ENCODE measurements at regions not wholly inside any gene's neighbourhood (a gene's known extent, or its start where the extent isn't known, plus 50 kb on each side); places are given as distances from the start of the nearest gene placed in this dataset.

- Histone ChIP-seq H3K36me3 (replicated peaks in 1 of 2; ENCODE audit: control insufficient read depth in 1 of 2, insufficient read depth in 2 of 2, low read length in 2 of 2) (no peaks in the 10 kb centered on the region), H3K4me1 (ENCODE audit: insufficient read depth, low read length) (no peaks in the 10 kb centered on the region), H3K79me2 (ENCODE audit: insufficient read depth, low read length) (no peaks in the 10 kb centered on the region), H2AFZ (ENCODE audit: low read length) (no peak overlapping the region), H3K27ac (ENCODE audit: extremely low read length, insufficient read depth, low read length) (no peak overlapping the region), H3K9ac (ENCODE audit: insufficient read depth, low read depth, low read length) (no peak overlapping the region), H3K4me2 (ENCODE audit: low read depth, low read length) (no peak overlapping the region), H3K4me3 (replicated peaks in 1 of 3; ENCODE audit: insufficient read depth in 1 of 3, low read depth in 2 of 3, low read length in 3 of 3) (no peak overlapping the region), H3K27me3 (ENCODE audit: control insufficient read depth in 1 of 2, insufficient read depth in 2 of 2, low read length in 2 of 2) (no peaks in the 10 kb centered on the region; a peak in 1 of 5 replicates), H3K9me3 (ENCODE audit: low read length) (no peaks in the 10 kb centered on the region), H4K20me1 (ENCODE audit: insufficient read depth, low read length) (no peaks in the 10 kb centered on the region)
- no peak for TF ChIP-seq HINFP (CRISPR knock-in tag; IDR thresholded peaks at IDR 0.05; ENCODE audit: low read depth)
- 0 out of 2 replicates have a peak, but pooled peaks have one; percentile 21 for TF ChIP-seq CTCF (CRISPR knock-in tag; IDR thresholded peaks at IDR 0.05)
- DNase-seq (ENCODE audit: low spot score) (no peak), FAIRE-seq (no peak), ATAC-seq (peak; percentile 33; the same call in 2 of the 3 replicates)
- ChIA-PET POLR2A (no interaction called here), CTCF (ENCODE audit: low intra/inter-chr PET ratio, low total read pairs) (no interaction called here)
- BruUV-seq (replicated peaks) = no TSS peak
- WGBS (ENCODE audit: low lambda C conversion rate) = 23% methylated on average over 7 of the region's 7 CpGs
- in situ Hi-C loops (cut with HindIII; ENCODE audit: extremely low pct_ligation_motif_present, low pct_unique_long_range_greater_than_20kb) (no loop called here), intact Hi-C loops (cut with micrococcal nuclease; ENCODE audit: unreplicated experiment) (no loop called here)
Observed at GRCh38 chr7:142485617-142486226, 227.9 kb upstream of the PRSS58 start.

GRCh38 chr7:142483659-142484317, 225.9 kb upstream of the PRSS58 start:
- ATAC-seq = no peak
- H2AFZ ChIP-seq (ENCODE audit: low read length) = no peak overlapping the region
- no peak overlapping the region for H3K4me3 ChIP-seq (replicated peaks in 1 of 3; ENCODE audit: insufficient read depth in 1 of 3, low read depth in 2 of 3, low read length in 3 of 3)
- no peaks in the 10 kb centered on the region for H3K9me3 ChIP-seq (ENCODE audit: low read length)
- DNase-seq (ENCODE audit: low spot score) = no peak
- H3K4me2 ChIP-seq (ENCODE audit: low read depth, low read length) = no peak overlapping the region
- intact Hi-C loops (cut with micrococcal nuclease; ENCODE audit: unreplicated experiment) (loop anchor here (1.0 kb wide), 1 partner anchor 98 kb away; no protein-coding TSS in a partner anchor), in situ Hi-C loops (cut with HindIII; ENCODE audit: extremely low pct_ligation_motif_present, low pct_unique_long_range_greater_than_20kb) (no loop called here)
- H3K4me1 ChIP-seq (ENCODE audit: insufficient read depth, low read length) = no peaks in the 10 kb centered on the region
- no peak for TF ChIP-seq PAF1 (CRISPR knock-in tag; IDR thresholded peaks at IDR 0.05)
- FAIRE-seq = no peak
- no peak overlapping the region for H3K9ac ChIP-seq (ENCODE audit: insufficient read depth, low read depth, low read length)
- no peaks in the 10 kb centered on the region for H3K27me3 ChIP-seq (ENCODE audit: control insufficient read depth in 1 of 2, insufficient read depth in 2 of 2, low read length in 2 of 2)
- H3K36me3 ChIP-seq (replicated peaks in 1 of 2; ENCODE audit: control insufficient read depth in 1 of 2, insufficient read depth in 2 of 2, low read length in 2 of 2) = no peaks in the 10 kb centered on the region
- no peaks in the 10 kb centered on the region for H4K20me1 ChIP-seq (ENCODE audit: insufficient read depth, low read length)
- no TSS peak for BruUV-seq (replicated peaks)
- WGBS (ENCODE audit: low lambda C conversion rate) = 26% methylated on average over 5 of the region's 5 CpGs
- no peak overlapping the region for H3K27ac ChIP-seq (ENCODE audit: extremely low read length, insufficient read depth, low read length)
- CTCF ChIA-PET (ENCODE audit: low intra/inter-chr PET ratio, low total read pairs) = no interaction called here
- H3K79me2 ChIP-seq (ENCODE audit: insufficient read depth, low read length) = no peaks in the 10 kb centered on the region
- POLR2A ChIA-PET = no interaction called here
